Hepatocyte (in vitro differentiated cells): ENCODE measurements at regions not wholly inside any gene's neighbourhood (a gene's known extent, or its start where the extent isn't known, plus 50 kb on each side); places are given as distances from the start of the nearest gene placed in this dataset.

ENCODE experiments used
- EZH2 ChIP-seq: fragments of 200-600 bp; sonication (generic); IDR thresholded peaks from 2 replicates; pipeline ENCODE4 v1.6.1; 2016; ENCODE audit warnings: antibody characterized with exemption, mild to moderate bottlenecking, borderline replicate concordance
- TF ChIP-seq, protein P1 (sequence below): fragments of 200-600 bp; sonication (generic); IDR thresholded peaks from 2 replicates; pipeline ENCODE4 v1.5.1; 2016; ENCODE audit warnings: antibody characterized with exemption, mild to moderate bottlenecking; ENCODE audit not compliant: poor library complexity

DNA sequence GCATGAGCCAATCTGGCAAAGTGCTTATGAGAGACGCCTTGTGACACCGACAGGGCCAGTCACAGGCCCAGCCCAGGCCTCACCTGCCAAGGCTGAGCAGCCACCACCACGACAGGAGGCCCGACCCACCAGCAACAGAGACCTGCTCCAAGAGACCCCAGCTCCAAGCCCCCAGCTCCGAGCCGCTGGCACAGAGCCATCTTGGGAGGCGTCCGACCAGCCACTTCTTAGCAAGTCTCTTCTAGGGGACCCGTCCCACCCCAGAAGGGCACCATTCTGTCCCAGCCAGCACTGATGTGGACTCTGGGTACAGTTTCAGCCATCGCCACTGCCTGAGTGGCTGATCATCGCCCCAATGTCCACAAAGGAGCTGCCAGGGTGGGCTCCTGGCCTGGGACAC, 290.7 kb upstream of the SALL3 start:
- TF ChIP-seq, protein P1, sequence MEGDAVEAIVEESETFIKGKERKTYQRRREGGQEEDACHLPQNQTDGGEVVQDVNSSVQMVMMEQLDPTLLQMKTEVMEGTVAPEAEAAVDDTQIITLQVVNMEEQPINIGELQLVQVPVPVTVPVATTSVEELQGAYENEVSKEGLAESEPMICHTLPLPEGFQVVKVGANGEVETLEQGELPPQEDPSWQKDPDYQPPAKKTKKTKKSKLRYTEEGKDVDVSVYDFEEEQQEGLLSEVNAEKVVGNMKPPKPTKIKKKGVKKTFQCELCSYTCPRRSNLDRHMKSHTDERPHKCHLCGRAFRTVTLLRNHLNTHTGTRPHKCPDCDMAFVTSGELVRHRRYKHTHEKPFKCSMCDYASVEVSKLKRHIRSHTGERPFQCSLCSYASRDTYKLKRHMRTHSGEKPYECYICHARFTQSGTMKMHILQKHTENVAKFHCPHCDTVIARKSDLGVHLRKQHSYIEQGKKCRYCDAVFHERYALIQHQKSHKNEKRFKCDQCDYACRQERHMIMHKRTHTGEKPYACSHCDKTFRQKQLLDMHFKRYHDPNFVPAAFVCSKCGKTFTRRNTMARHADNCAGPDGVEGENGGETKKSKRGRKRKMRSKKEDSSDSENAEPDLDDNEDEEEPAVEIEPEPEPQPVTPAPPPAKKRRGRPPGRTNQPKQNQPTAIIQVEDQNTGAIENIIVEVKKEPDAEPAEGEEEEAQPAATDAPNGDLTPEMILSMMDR: no peak
- TF ChIP-seq EZH2: no peak
